ENCODE measurements at regions not wholly inside any gene's neighbourhood (a gene's known extent, or its start where the extent isn't known, plus 50 kb on each side); places are given as distances from the start of the nearest gene placed in this dataset.
A peak's percentile ranks its signal among the peaks of the same experiment; 100 is the strongest.

- H3K27ac Mint-ChIP-seq (ENCODE audit: unreplicated experiment): no peak overlapping the region
- H3K27me3 Mint-ChIP-seq (ENCODE audit: low read depth, unreplicated experiment): no peaks in the 10 kb centered on the region
- H3K9ac ChIP-seq (ENCODE audit: low read length): no peak overlapping the region
- H3K4me3 Mint-ChIP-seq (ENCODE audit: unreplicated experiment): no peak overlapping the region
- no peaks in the 10 kb centered on the region for H3K4me1 ChIP-seq (ENCODE audit: insufficient read depth, low read length)
- no peaks in the 10 kb centered on the region for H3K36me3 ChIP-seq (ENCODE audit: insufficient read depth, low read length)
- no peak for TF ChIP-seq CTCF (IDR thresholded peaks at IDR 0.05; ENCODE audit: insufficient read depth, low read depth, low read length)
- TF ChIP-seq EZH2 (IDR thresholded peaks at IDR 0.05; ENCODE audit: insufficient read depth, low read length): no peak
- no peaks in the 10 kb centered on the region for H3K79me2 ChIP-seq (ENCODE audit: insufficient read depth, low read length)
- no peak overlapping the region for H2AFZ ChIP-seq (ENCODE audit: low read depth, low read length)
- no peak overlapping the region for H3K4me2 ChIP-seq (ENCODE audit: low read length)
- no peak overlapping the region for H3K27ac ChIP-seq (ENCODE audit: low read depth, low read length)
- no peak for FAIRE-seq
- H3K4me1 Mint-ChIP-seq (ENCODE audit: low read depth, unreplicated experiment): peaks cover 17% of the 10 kb centered on the region
- no peaks in the 10 kb centered on the region for H3K27me3 ChIP-seq (ENCODE audit: insufficient read depth, low read length)
- no peaks in the 10 kb centered on the region for H3K36me3 Mint-ChIP-seq (ENCODE audit: low read depth, unreplicated experiment)
- peaks cover 2% of the 10 kb centered on the region for H3K9me3 Mint-ChIP-seq (ENCODE audit: unreplicated experiment)
- H4K20me1 ChIP-seq (ENCODE audit: insufficient read depth, low read length): no peaks in the 10 kb centered on the region
- H3K4me3 ChIP-seq (ENCODE audit: insufficient read depth, low read depth, low read length): no peak overlapping the region
- DNase-seq (ENCODE audit: low read depth): no peak
- no peaks in the 10 kb centered on the region for H3K9me3 ChIP-seq (ENCODE audit: insufficient read depth, low read depth, low read length)
Observed at GRCh38 chr13:58992478-58993042, 1171.2 kb downstream of the DIAPH3 start.

- Histone ChIP-seq H3K9me3 (ENCODE audit: insufficient read depth, low read depth, low read length) (no peaks in the 10 kb centered on the region), H4K20me1 (ENCODE audit: insufficient read depth, low read length) (no peaks in the 10 kb centered on the region), H3K4me2 (ENCODE audit: low read length) (no peak overlapping the region), H3K36me3 (ENCODE audit: insufficient read depth, low read length) (no peaks in the 10 kb centered on the region), H3K9ac (ENCODE audit: low read length) (no peak overlapping the region), H3K27me3 (ENCODE audit: insufficient read depth, low read length) (no peaks in the 10 kb centered on the region), H3K4me3 (ENCODE audit: insufficient read depth, low read depth, low read length) (no peak overlapping the region), H3K4me1 (ENCODE audit: insufficient read depth, low read length) (no peaks in the 10 kb centered on the region), H3K79me2 (ENCODE audit: insufficient read depth, low read length) (no peaks in the 10 kb centered on the region), H2AFZ (ENCODE audit: low read depth, low read length) (no peak overlapping the region), H3K27ac (ENCODE audit: low read depth, low read length) (no peak overlapping the region)
- FAIRE-seq (no peak), DNase-seq (ENCODE audit: low read depth) (no peak)
- no peak overlapping the region for H3K27ac Mint-ChIP-seq (ENCODE audit: unreplicated experiment)
- no peak overlapping the region for H3K4me3 Mint-ChIP-seq (ENCODE audit: unreplicated experiment)
- peaks cover 2% of the 10 kb centered on the region for H3K9me3 Mint-ChIP-seq (ENCODE audit: unreplicated experiment)
- no peaks in the 10 kb centered on the region for H3K27me3 Mint-ChIP-seq (ENCODE audit: low read depth, unreplicated experiment)
- peaks cover 17% of the 10 kb centered on the region for H3K4me1 Mint-ChIP-seq (ENCODE audit: low read depth, unreplicated experiment)
- H3K36me3 Mint-ChIP-seq (ENCODE audit: low read depth, unreplicated experiment): no peaks in the 10 kb centered on the region
- no peak for TF ChIP-seq CTCF (IDR thresholded peaks at IDR 0.05; ENCODE audit: insufficient read depth, low read depth, low read length)
- no peak for TF ChIP-seq EZH2 (IDR thresholded peaks at IDR 0.05; ENCODE audit: insufficient read depth, low read length)
Observed at GRCh38 chr13:58994077-58994476, 1169.7 kb downstream of the DIAPH3 start.

- Mint-ChIP-seq H3K27me3 (ENCODE audit: low read depth, unreplicated experiment) (no peaks in the 10 kb centered on the region), H3K27ac (ENCODE audit: unreplicated experiment) (no peak overlapping the region)
Observed at GRCh38 chr13:58994777-58995176, 1169.0 kb downstream of the DIAPH3 start.

More at GRCh38 chr13:58994777-58995176, 1169.0 kb downstream of the DIAPH3 start:
- H3K27ac ChIP-seq (ENCODE audit: low read depth, low read length): no peak overlapping the region
- no peaks in the 10 kb centered on the region for H3K36me3 ChIP-seq (ENCODE audit: insufficient read depth, low read length)
- H3K27me3 ChIP-seq (ENCODE audit: insufficient read depth, low read length): no peaks in the 10 kb centered on the region
- peak; percentile 5 for FAIRE-seq
- H4K20me1 ChIP-seq (ENCODE audit: insufficient read depth, low read length): no peaks in the 10 kb centered on the region
- H3K36me3 Mint-ChIP-seq (ENCODE audit: low read depth, unreplicated experiment): no peaks in the 10 kb centered on the region
- H3K4me3 Mint-ChIP-seq (ENCODE audit: unreplicated experiment): no peak overlapping the region
- TF ChIP-seq EZH2 (IDR thresholded peaks at IDR 0.05; ENCODE audit: insufficient read depth, low read length): no peak
- TF ChIP-seq CTCF (IDR thresholded peaks at IDR 0.05; ENCODE audit: insufficient read depth, low read depth, low read length): no peak
- H3K79me2 ChIP-seq (ENCODE audit: insufficient read depth, low read length): no peaks in the 10 kb centered on the region
- H2AFZ ChIP-seq (ENCODE audit: low read depth, low read length): no peak overlapping the region
- H3K4me1 ChIP-seq (ENCODE audit: insufficient read depth, low read length): no peaks in the 10 kb centered on the region
- no peak overlapping the region for H3K9ac ChIP-seq (ENCODE audit: low read length)
- no peak overlapping the region for H3K4me2 ChIP-seq (ENCODE audit: low read length)
- no peak overlapping the region for H3K4me3 ChIP-seq (ENCODE audit: insufficient read depth, low read depth, low read length)
- H3K4me1 Mint-ChIP-seq (ENCODE audit: low read depth, unreplicated experiment): peaks cover 17% of the 10 kb centered on the region
- no peak for DNase-seq (ENCODE audit: low read depth)
- no peaks in the 10 kb centered on the region for H3K9me3 ChIP-seq (ENCODE audit: insufficient read depth, low read depth, low read length)
- H3K9me3 Mint-ChIP-seq (ENCODE audit: unreplicated experiment): peaks cover 2% of the 10 kb centered on the region
